GM21360 (cell line): ENCODE measurements at regions not wholly inside any gene's neighbourhood (a gene's known extent, or its start where the extent isn't known, plus 50 kb on each side); places are given as distances from the start of the nearest gene placed in this dataset.

Experiments
- ATAC-seq: cut with Tn5 transposase; IDR thresholded peaks from one replicate; pipeline ENCODE4 v1.9.1; 2021; ENCODE audit warnings: mild to moderate bottlenecking, moderate library complexity; ENCODE audit not compliant: unreplicated experiment

DNA sequence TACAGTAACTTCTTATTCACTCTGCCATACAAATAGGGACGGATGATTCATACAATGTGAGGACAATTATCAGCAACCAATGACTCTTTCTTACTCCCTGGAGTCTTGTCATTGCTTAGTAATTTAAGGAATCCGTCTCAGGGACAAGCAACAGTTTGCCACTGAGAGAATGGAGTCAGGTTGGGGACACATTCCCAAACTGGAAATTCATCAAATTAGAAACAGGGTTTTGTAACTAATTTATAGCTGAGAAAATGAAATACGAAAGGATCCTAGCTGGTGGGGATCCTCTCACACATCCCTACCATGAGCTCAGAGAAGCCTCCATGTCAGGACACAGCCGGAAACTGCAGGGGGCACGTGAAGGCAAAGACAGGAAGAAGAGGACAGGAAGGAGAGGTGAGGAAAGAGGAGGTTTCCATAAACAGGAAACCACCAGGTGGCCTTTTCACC is 50.4 kb upstream of the KDR start:
- no peak for ATAC-seq

DNA sequence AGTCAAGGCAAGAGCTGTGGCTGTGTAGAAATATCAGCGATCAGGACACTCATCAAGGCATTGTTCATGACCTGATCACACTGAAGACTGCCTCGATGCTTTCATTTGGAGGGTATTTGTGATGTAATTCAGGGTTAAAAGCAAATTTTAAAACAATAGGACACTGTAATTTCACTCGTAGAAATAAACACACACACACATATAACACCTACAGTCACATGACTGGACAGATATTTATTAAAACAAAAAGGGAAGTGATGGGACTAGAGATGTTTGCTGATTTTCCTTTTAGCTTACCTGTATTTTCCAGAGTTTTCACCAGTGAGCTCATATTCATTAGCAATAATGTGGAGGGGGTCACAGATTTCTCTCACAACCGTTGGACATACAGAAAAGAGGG is 51.1 kb upstream of the KDR start:
- no peak for ATAC-seq

- no peak for ATAC-seq
Measured at GRCh38 chr4:55177461-55177860, 52.1 kb upstream of the KDR start.

- no peak for ATAC-seq
Measured at GRCh38 chr4:55178226-55179005, 53.0 kb upstream of the KDR start.

GRCh38 chr4:55181010-55182005 is 55.9 kb upstream of the KDR start:
- no peak for ATAC-seq

DNA sequence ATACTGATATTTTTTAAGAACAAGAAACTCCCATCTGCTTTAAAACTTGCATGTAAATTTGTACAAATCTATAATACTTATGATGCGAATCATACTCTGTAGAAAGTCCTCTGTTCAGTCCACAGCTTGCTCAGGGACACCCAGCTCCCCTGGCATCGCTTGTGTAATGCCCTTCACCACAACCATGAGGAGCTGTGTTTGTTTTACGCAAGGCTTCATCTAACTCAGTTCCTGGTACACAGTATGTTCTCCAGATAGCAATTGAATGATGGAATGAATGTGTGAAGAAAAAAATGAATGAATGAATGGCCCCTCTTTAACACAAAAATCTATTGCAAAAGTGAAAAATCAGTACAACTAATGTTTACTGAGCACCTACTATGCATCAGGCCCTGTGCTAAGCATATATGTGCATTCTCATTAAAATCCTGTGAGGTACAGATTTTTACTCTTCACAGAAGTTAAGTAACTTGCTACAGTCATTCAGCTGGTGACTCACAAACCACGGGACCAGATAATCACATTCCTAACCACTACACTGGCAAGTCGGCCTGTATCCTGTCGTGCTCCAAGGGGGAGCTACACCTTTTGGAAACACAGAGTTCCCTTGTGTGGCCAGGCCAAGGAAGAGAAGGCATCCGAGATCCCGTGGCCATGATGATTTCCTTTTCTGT is 58.7 kb upstream of the KDR start:
- no peak for ATAC-seq

GRCh38 chr4:55184600-55185523 is 59.5 kb upstream of the KDR start:
- peak; percentile 72 for ATAC-seq

GRCh38 chr4:55186123-55186522 is 60.7 kb upstream of the KDR start:
- ATAC-seq: no peak

DNA sequence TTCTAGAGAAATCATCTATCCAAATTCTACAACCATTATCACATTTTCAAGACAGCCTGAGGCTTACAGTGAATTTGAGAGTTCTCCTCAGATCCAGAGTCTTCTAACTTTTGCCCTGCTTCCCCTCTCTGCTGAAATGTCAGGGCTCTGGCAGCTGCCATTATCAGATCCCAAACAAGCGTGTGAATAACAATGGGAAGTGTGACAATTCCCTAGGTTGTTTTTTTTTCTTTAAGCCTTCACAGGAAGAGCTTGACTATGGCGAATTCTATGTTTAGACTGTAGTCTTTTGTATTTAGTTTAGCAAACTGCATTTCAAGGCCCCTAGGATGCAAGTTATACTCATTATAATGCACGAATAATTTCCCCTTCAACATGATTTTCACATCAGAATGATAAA is 61.3 kb upstream of the KDR start:
- ATAC-seq: no peak

GRCh38 chr4:55214172-55214571 is 88.8 kb upstream of the KDR start:
- ATAC-seq: no peak

DNA sequence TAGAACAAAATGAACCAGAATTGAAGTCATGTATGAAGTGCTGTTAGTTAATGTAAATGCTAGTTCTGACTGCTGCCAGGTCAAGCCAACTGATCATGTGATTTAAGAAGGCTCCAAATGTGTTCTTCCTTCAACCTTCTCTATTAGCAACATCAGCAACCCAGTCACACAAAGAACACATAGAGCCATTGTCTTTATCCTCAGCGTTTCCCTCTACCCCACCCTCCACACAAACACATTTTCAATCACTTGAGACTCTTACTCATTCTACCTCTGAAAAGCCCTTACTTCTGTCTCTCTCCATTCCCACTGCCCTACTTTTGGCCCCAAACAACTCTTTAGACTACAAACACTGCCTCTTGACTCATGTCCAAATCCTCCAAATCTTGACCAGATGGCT is 89.7 kb upstream of the KDR start:
- ATAC-seq: no peak

- ATAC-seq: no peak
Measured at GRCh38 chr4:55216863-55217635, 91.7 kb upstream of the KDR start.

- ATAC-seq: no peak
Measured at GRCh38 chr4:55218041-55218440, 92.6 kb upstream of the KDR start.

DNA sequence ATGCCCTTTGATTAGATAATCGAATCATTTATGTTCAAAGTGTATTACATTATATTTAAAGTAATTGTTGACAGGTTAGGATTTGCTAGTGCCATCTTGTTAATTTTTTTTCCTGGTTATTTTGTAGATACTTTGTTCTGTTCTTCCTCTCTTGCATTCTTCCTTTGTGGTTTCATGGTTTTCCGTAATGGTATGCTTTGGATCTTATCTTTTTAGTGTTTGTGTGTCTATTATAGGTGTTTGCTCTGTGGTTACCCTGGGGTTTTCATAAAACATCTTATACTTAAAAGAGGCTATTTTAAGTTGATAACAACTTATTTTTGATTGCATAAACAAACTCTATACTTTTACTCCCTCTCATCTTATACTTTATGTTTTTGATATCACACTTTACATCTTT is 108.2 kb upstream of the SRD5A3 start:
- no peak for ATAC-seq

DNA sequence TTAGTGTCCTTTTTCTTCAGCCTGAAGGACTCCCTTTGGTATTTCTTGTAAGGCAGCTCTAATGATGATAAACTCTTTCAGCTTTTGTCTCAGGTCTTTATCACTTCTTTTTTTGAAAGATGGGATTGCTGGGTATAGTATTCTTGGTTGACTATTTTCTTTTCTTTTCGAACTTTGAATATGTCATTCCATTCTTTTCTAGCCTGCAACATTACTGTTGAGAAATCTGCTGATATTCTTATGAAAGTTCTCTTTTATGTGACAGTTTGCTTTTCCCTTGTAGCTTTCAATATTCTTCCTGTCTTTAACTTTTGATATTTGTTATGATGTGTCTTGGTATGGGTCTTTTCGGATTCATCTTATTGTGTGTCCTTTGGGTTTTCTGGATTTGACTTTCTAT is 107.6 kb upstream of the SRD5A3 start:
- no peak for ATAC-seq

- ATAC-seq: no peak
Measured at GRCh38 chr4:55241461-55241860, 104.6 kb upstream of the SRD5A3 start.

DNA sequence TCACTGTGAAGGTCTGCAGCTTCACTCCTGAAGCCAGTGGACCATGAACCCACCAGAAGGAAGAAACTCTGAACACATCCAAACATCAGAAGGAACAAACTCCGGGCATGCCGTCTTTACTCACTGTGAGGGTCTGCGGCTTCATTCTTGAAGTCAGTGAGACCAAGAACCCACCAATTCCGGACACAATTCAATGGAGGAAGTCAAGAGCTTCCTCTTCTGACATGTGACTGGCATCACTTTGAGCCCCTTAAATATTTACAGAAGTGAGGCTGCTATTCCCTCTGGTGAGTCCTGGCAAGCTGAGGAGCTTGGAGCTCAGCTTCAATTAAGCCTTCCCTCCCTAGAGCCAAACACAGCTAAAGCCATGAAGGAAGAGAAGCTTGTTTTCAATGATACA is 103.5 kb upstream of the SRD5A3 start:
- no peak for ATAC-seq

GRCh38 chr4:55247521-55247920 is 98.5 kb upstream of the SRD5A3 start:
- ATAC-seq: no peak

DNA sequence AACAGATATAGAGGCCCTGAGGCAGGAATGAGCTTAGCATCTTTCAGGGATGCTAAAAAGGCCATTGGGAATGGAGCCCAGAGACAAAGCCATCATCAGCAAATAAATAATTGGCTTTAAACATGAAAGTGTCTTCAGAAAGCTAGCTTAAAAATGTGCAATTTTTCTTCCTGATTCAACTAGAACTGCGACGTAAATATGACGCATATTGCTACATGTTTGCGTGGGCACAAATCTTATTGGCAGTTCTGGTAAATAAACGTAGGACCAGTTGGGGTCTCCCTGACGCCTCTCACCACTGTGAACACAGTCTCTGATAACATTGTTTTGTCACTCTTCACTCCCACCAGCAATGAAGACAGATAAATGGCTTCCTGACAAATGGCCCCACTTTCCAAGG is 97.3 kb upstream of the SRD5A3 start:
- no peak for ATAC-seq

DNA sequence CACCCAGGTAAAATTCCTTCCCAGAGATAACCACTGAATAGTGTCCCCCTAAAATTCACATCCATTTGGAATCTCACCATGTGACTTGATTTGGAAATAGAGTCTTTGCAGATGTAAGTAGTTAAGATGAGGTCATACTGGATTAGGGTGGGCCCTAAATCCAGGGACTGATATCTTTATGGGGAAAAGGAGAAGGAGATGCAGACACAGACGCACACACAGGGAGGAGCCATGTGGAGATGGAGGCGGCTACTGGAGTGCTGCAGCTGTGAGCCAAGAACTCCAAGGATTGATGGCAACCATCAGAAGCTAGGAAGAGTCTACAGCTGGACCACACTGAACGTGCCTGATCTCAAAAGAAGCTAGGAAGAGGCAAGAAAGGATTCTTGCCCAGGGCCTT is 96.6 kb upstream of the SRD5A3 start:
- no peak for ATAC-seq
